Activated CD4-positive, alpha-beta T cell treated with anti-CD3 and anti-CD28 coated beads, Interleukin-2, Interleukin-4, amounts not matched to agents 100 ng/mL and 50 ng/mL, durations not matched to agents 16 hours and 8 hours (primary cell): ENCODE measurements at regions not wholly inside any gene's neighbourhood (a gene's known extent, or its start where the extent isn't known, plus 50 kb on each side); places are given as distances from the start of the nearest gene placed in this dataset.

ENCODE experiments used
- DNase-seq: peaks from one replicate; pipeline ENCODE4 v3.0.0-alpha.2; 2020; ENCODE audit warnings: low spot score

DNA sequence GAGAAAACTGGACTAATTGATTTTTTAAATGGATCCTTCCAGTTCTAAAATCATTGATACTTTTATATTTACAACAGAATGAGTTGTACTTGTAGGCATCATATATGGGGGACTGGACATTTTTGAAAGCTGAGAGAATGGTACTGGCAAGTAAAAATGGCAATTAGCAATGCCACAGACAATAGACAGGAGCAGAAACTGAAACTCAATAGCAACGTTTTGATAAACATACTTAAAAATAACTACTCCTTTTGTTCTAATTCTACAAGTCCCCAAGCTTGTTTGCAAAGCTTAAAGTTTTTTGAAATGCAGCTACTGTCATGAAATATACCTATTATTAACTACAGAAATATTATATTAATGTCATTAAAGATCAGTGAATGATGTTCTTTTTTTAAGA, 52.8 kb upstream of the FBXL7 start:
- DNase-seq = no peak

DNA sequence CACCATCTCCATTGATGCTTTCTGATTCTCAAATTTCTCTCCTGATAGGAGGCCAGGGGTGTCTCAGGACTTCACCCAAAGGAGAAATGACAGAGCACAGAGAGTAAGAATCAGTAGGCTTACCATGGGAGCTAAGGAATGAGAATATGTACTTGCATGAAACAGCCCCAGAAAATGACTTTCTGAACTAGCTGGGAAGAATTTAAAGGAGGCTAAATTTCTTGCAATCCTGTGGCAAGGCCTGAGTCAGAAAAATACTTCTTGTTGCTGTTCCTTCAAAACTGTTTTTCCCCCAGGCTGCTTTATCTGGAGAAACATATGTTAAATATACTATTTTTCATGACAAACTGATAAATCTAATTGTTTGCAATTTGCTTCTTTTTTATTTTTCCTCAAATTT, 53.4 kb upstream of the FBXL7 start:
- DNase-seq = no peak

GRCh38 chr5:15442193-15442570, 57.8 kb upstream of the FBXL7 start:
- no peak for DNase-seq

GRCh38 chr5:15441433-15442192, 58.4 kb upstream of the FBXL7 start:
- DNase-seq = no peak

DNA sequence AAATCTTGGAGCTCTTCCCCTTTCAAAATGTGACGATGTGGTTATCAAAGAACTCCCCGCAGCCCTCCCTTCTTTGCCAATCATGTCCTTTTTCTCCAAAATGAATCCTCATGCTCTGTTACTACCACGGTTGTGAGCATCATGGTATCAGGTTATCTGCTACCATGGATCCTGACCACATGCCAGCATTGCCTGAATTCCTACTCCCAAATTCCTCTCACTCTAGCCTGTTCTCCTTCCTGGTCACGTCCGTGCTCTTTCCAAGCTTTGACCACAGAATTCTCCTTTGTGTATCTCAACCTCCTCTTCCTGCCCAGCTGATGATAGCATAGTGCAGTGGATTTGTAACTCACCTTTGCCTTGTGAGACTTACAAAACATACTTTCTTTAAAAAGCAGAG, 59.5 kb upstream of the FBXL7 start:
- DNase-seq = no peak

DNA sequence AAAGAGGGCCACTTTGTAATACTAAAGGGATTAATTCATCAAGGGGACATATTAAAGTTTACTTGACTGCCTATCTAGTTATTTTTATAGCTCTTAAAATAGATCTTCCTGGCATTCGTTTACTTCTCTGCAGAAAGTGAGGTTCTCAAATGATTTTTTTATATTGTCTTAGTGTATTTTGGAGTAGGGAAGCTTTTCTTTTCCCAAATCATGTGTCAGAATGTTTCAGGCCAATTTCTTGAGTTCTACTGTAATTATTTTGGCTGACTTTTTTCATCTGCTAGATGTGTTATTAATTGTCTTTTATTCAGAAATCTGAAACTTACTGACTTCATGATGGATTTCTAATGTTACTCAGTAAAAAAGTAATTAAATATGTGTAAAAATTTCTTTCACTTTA, 60.2 kb upstream of the FBXL7 start:
- no peak for DNase-seq

- no peak for DNase-seq
Observed at GRCh38 chr5:15433709-15434108, 66.3 kb upstream of the FBXL7 start.

DNA sequence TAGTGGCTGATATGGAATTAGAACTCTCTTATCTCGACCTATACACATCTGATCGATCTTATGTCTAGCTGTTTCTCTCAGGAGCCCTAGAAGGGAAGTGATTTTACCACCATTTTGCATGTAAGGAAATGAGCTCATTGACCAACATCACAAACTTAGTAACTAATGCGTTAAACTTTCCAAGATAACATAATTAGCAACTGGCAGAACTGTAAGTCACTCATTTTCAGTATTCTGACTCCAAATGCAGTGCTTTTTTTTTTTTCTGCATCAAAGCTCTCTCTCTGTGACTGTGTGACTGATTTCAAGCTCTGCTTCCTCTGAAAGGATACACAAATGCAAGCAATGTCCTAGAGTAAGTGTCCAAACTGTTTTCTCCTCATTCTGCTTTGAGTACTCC, 68.1 kb upstream of the FBXL7 start:
- DNase-seq = no peak

- no peak for DNase-seq
Observed at GRCh38 chr5:15425766-15426165, 74.2 kb upstream of the FBXL7 start.

DNA sequence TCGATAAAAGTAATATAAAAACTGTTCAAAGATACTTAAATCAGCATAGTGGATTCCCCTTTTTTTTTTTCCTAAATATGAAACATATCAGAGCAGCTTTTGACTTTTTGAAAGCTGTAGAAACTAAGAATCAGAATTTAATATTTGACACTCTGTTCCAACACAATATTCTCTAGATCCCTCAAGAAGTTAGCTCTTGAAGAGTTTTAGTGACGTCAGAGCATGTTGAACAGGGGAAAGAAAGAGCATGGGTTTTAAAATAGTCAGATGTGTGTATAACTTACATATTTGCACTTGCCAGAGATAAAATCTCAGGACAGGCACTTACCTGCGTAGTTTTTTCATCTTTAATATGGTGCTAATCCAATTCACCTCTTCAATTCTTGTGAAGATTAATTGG, 75.2 kb upstream of the FBXL7 start:
- DNase-seq = no peak

DNA sequence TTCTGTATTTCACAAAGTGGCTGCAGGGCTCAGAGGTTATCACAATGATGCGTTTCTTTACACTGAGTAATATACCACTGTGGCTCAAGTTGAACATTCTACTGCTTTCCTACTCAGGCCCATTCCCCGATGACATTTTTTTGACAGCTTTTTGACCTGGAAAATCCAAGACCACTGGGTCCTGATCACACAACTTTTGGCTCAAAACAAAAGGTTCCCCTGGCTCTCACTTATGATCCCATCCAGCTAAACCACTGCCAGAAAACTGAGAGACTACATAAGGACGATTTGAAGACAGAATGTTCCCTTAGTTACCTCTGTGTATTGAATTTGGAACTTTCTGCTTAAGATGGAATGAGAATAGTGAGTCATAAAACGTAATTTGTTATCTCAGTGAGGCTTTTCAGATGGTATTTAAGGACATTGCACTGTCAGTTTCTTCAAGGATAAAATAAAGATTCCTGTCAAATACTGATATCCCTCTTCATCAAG, 78.0 kb upstream of the FBXL7 start:
- no peak for DNase-seq

GRCh38 chr5:15421381-15421780, 78.6 kb upstream of the FBXL7 start:
- no peak for DNase-seq

DNA sequence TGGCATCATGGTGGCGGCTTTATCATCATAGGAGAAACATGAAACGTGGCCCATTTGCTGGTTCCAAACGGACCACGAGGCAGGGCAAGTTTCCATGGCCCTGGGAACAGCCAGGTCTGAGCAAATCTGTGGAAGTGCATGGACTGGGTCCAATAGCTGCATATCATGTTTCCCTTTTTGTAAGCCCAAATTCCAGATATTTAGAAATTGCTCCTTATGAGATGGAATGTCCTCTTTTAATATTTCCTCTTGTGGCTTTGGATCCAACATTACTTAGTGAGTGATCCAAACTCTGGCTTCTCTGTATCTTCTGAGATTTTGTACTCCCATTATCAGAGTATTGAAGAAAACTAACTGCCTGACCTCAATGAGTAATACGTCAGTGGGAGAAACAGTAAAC, 79.8 kb upstream of the FBXL7 start:
- DNase-seq = no peak

- no peak for DNase-seq
Observed at GRCh38 chr5:15417156-15417555, 82.8 kb upstream of the FBXL7 start.

DNA sequence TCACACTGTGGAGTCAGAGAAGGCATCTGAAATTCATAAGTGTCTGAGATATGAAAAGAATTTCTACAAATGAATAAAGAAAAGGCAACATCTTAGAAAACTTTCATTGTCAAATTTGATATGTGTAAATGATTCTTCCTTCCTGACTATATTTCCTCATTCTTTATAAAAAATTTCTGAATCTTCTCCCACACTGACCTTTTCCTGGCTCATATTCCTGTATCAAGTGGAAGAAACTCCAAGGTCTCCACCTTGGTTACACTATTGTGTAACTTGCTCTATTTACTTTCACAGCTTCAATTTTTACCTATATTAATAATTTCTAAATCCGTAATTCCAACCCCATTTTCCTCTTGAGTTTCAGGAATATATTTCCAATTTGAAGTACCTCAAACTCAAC, 93.5 kb upstream of the FBXL7 start:
- DNase-seq = no peak

DNA sequence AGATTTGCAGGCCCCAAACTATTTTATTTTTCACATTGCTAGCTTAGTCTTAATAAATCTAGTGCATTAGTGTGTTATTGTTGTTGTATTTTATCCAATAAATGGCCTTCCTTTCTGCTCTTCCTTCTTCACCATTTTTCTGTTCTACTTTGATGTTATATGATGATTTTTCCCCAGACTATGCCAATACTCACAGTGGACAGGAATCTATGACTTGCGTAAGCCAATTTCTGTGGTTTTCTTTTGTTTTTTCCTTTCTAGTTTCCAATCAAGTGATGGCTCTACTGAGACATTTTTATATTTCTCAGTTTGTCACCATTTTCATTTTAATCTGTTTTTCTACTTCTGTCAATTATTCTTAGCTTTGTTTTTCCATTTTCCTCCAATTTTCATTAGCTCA, 106.8 kb upstream of the FBXL7 start:
- no peak for DNase-seq

GRCh38 chr5:15391704-15392397, 108.1 kb upstream of the FBXL7 start:
- DNase-seq = no peak

- no peak for DNase-seq
Observed at GRCh38 chr5:15388866-15389265, 111.1 kb upstream of the FBXL7 start.

DNA sequence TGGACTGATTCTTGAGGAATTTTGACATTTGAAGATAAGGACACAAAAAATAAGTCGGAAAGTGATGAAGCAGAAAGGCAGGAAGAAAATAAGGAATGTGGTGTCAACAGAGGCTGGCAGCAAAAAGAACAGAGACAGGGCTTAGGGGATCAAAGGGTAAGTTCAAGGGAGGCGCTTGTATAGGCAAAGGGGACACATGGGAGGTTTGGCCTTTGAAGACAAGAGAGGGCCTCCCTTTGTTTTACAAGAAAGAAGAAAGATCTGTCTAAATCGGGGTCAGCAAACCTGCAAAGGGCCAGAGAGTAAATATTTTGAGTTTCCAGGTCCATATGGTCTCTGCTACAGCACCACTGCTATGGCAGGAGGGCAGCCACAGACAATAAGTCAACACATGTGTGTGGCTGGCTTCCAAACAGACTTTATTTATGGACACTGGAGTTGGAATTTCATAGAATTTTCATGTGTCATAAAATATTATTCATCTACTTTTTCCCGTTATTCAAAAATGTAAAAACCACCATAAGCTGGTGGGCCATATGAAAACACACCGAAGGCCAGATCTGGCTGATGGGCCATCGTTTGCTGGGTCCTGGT, 112.0 kb upstream of the FBXL7 start:
- no peak for DNase-seq

DNA sequence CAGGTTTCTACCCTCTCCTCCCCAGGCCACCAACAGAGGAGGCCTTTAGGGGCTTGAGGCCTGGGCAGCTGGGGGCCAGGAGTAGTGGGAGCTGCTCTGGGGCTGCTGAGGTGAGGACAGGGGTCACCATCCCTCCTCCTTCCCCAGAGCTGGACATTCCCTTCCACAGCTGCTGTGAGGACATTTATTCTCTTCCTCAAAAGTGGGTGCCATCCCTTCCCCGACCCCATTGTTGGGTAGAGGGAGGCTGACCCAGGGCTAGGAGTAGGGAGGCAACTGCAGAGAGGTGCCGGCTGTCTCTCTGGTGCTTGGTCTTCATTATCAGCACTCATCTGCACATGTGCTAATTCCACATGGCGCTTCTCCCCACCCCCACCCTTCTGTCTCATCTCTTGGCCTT, 113.9 kb upstream of the FBXL7 start:
- no peak for DNase-seq

GRCh38 chr5:15385553-15385952, 114.4 kb upstream of the FBXL7 start:
- no peak for DNase-seq

DNA sequence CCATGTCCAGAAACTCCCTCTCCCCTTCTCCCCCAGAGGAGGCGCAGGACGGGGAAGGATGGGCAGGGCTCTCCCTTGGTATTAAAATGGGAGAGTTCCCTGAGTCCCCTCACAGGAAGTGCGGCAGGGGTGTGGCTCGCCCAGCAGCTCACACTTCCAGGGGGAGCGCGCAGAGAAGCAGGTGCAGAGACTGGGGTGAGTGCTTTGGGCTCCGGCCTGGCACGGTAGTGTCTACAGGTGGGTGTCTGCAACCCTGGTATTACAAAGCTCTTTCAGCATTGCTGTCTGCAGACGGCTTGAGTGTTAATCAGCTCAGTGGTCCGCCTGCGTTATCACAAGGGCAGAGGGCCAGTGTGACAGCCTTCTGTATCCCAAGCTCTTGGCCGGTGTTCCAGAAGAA, 114.9 kb upstream of the FBXL7 start:
- no peak for DNase-seq

- DNase-seq = no peak
Observed at GRCh38 chr5:15384581-15384980, 115.4 kb upstream of the FBXL7 start.
